ENCODE measurements at regions not wholly inside any gene's neighbourhood (a gene's known extent, or its start where the extent isn't known, plus 50 kb on each side); places are given as distances from the start of the nearest gene placed in this dataset.

DNA sequence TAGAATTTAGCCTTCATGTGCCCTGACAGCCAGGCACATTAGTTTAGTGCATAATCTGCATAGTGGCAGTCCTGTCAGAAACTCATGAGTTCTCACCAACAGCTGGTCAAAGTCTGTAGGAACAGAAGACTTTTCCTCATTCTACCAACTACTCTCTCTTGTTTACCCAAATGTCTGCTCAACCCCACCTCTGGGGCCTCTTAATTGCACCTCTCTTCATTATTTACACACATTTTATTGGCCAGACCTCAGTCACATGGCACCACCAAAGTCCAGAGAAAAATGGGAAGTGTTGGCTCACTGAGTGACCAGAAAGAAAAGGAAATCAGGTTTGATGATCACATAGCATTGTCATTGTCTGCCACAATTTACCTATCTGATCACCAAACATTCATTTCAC lies 114.6 kb upstream of the PLXNC1 start:
- Histone ChIP-seq H3K4me3 (replicated peaks in 1 of 3) (no peak overlapping the region), H3K27me3 (no peaks in the 10 kb centered on the region), H3K27ac (no peak overlapping the region), H3K4me1 (no peaks in the 10 kb centered on the region), H3K9me3 (no peaks in the 10 kb centered on the region), H3K36me3 (no peaks in the 10 kb centered on the region)
- intact Hi-C loops (cut with DNase I), result no loop called here
- DNase-seq, result no peak
- TF ChIP-seq, protein P1, sequence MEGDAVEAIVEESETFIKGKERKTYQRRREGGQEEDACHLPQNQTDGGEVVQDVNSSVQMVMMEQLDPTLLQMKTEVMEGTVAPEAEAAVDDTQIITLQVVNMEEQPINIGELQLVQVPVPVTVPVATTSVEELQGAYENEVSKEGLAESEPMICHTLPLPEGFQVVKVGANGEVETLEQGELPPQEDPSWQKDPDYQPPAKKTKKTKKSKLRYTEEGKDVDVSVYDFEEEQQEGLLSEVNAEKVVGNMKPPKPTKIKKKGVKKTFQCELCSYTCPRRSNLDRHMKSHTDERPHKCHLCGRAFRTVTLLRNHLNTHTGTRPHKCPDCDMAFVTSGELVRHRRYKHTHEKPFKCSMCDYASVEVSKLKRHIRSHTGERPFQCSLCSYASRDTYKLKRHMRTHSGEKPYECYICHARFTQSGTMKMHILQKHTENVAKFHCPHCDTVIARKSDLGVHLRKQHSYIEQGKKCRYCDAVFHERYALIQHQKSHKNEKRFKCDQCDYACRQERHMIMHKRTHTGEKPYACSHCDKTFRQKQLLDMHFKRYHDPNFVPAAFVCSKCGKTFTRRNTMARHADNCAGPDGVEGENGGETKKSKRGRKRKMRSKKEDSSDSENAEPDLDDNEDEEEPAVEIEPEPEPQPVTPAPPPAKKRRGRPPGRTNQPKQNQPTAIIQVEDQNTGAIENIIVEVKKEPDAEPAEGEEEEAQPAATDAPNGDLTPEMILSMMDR (IDR thresholded peaks at IDR 0.05), result no peak
- TF ChIP-seq POLR2A (IDR thresholded peaks at IDR 0.05), result no peak

DNA sequence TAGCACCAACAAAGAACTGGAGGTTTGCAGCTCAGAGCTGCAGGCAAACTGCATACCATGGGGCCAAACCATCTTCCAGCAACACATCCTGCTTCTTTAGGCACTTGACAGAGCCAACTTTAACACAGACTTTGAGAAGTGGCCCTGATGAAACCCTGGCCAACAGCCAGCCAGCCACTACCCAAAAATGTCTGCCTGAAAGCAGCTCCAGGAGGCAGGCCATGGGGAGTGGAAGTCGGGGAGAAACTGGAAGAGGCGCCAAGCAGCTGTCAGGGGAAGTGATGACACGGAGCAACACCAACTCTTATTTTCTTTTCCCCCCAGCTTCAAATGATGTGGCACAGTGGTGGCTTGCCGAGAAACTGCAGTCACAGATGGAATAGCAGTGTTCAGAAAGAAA lies 110.9 kb upstream of the PLXNC1 start:
- intact Hi-C loops (cut with DNase I), result no loop called here
- Histone ChIP-seq H3K27ac (no peak overlapping the region), H3K36me3 (no peaks in the 10 kb centered on the region), H3K4me3 (replicated peaks in 1 of 3) (no peak overlapping the region), H3K27me3 (no peaks in the 10 kb centered on the region), H3K9me3 (no peaks in the 10 kb centered on the region), H3K4me1 (no peaks in the 10 kb centered on the region)
- no peak for DNase-seq
- 66 to 68% methylated on average over 4 of the region's 4 CpGs for WGBS, 2 donors
- no peak for TF ChIP-seq POLR2A (IDR thresholded peaks at IDR 0.05)
- TF ChIP-seq, protein P1 (IDR thresholded peaks at IDR 0.05), result no peak

DNA sequence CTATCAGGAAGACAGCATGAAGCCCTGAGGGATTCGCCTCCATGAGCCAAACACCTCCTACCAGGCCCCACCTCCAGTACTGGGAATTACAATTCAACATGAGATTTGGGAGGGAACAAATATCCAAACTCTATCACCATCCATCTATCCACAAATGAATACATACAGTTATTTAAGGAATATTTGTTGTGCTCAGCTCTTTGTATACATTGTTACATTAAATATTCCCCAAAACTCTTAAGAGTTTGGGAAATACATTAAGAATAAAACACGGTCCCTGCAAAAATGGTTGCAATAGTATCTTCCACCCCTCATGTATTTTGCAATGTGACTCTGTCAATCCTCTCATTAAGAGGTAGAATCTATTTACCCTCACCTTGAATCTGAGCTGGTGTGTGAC lies 109.8 kb upstream of the PLXNC1 start:
- 89 to 95% methylated on average over 2 of the region's 2 CpGs for WGBS, 2 donors
- Histone ChIP-seq H3K27me3 (no peaks in the 10 kb centered on the region), H3K9me3 (no peaks in the 10 kb centered on the region), H3K36me3 (no peaks in the 10 kb centered on the region), H3K4me1 (no peaks in the 10 kb centered on the region), H3K4me3 (replicated peaks in 1 of 3) (no peak overlapping the region), H3K27ac (no peak overlapping the region)
- TF ChIP-seq, protein P1 (IDR thresholded peaks at IDR 0.05), result no peak
- TF ChIP-seq POLR2A (IDR thresholded peaks at IDR 0.05), result no peak
- no peak for DNase-seq
- intact Hi-C loops (cut with DNase I), result no loop called here

DNA sequence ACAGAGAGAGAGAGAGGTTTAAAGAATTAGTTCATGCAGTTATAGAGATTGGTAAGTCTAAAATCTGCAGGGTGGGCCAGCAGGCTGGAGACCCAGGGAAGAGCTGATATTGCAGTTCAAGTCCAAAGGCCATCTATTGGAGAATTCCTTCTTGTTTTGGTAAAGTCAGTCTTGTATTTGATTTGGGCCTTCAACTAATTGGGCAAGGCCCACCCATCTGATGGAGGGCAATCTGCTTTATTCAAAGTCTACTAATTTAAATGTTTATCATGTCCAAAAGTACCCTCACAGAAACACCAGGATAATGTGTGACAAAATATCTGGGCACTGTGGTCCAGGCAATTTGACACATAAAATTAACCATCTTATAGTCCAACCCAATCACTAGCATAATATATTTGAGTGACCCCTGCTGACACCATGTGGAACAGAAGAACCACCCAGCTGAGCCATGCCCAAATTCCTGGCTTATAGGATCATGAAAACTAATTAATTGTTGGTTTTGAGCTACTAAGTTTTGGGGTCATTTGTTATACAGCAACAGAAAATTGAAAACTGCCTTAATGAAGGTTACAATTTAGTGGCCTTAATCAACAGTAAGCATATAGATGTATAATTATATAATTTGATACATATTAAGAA lies 109.1 kb upstream of the PLXNC1 start:
- H3K4me3 ChIP-seq (replicated peaks in 1 of 3), result no peak overlapping the region
- no peak overlapping the region for H3K27ac ChIP-seq
- no peak for TF ChIP-seq POLR2A (IDR thresholded peaks at IDR 0.05)
- TF ChIP-seq, protein P1 (IDR thresholded peaks at IDR 0.05), result no peak
- H3K9me3 ChIP-seq, result no peaks in the 10 kb centered on the region
- no peaks in the 10 kb centered on the region for H3K36me3 ChIP-seq
- intact Hi-C loops (cut with DNase I), result no loop called here
- H3K27me3 ChIP-seq, result no peaks in the 10 kb centered on the region
- no peaks in the 10 kb centered on the region for H3K4me1 ChIP-seq
- no peak for DNase-seq

DNA sequence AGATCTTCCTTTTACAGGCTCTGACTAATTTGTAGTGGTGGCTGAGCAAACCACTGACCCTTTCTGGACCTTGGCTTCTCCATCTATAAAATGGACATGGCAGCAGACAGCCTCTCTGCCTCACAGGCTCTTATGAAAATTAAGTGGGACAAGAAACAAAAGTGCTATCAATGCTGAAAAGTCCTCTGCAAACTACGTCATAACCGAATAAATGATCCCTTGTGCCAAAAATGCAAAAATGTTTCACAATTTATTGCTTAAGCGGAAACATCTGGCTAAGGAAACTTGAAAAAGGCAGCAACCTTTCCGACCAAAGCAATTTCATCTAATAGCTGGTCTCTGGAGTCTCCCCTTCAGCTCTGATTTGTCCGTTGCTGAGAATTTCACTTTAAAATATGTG lies 108.5 kb upstream of the PLXNC1 start:
- WGBS, 2 donors, result 86 to 88% methylated on average over 5 of the region's 5 CpGs
- DNase-seq, result no peak
- H3K27me3 ChIP-seq, result no peaks in the 10 kb centered on the region
- H3K36me3 ChIP-seq, result no peaks in the 10 kb centered on the region
- no peaks in the 10 kb centered on the region for H3K4me1 ChIP-seq
- TF ChIP-seq POLR2A (IDR thresholded peaks at IDR 0.05), result no peak
- TF ChIP-seq, protein P1 (IDR thresholded peaks at IDR 0.05), result no peak
- intact Hi-C loops (cut with DNase I), result no loop called here
- H3K27ac ChIP-seq, result no peak overlapping the region
- no peaks in the 10 kb centered on the region for H3K9me3 ChIP-seq
- H3K4me3 ChIP-seq (replicated peaks in 1 of 3), result no peak overlapping the region

Measured in thyroid gland (tissue), 4 donors.